Activated T-cell treated with anti-CD3 and anti-CD28 coated beads for 4 hours (primary cell): ENCODE measurements at regions not wholly inside any gene's neighbourhood (a gene's known extent, or its start where the extent isn't known, plus 50 kb on each side); places are given as distances from the start of the nearest gene placed in this dataset.
"Not testable (repeated sequence)": the region's sequence is repeated elsewhere in the genome, so short reads cannot be mapped to it uniquely, and the experiment has no call there.

ENCODE experiments used
- DNase-seq: peaks from one replicate; pipeline ENCODE4 v3.0.0-alpha.2; 2020

DNA sequence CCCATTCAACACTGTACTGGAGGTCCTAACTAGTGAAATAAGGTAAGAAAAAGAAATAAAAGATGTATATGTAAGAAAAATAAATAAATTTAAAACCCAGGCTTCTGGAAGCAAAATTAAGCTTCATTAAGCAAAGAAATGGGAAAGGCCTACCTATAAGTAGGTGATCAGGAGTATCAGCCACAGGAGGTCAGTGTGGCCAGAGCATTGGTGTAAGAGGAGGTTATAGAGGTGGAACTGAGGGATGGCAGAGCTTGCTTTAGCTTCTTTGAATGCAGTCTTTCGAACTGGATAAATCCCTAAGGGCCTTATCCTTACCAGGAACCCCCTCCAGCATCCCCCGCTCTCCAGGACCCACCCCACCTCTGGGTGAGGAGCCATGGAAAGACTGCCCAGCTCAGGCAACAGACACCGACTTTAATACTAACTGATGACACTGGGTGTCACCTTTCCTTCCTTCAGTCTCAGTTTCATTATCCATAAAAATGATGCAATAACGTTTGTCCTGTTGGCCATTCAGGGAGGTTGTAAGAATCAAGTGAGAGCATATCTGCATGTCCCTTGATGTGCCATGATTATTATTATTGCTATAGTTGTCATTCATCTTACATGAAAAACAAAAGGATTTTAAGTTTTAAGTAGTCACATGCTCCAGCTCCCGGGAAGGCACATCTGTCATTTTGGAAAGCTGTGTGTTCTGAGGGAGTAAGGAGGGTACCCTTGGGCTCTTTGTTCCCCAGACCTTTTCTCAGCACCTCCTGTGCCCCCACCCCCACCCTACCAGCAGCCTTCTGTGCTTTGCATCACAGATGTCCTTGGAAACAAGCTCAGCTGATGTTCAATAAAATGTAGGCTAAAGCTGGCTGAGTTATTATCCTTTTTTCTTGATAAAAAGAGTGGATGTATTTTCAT is 50.8 kb upstream of the CTNNA1 start:
- no peak for DNase-seq

DNA sequence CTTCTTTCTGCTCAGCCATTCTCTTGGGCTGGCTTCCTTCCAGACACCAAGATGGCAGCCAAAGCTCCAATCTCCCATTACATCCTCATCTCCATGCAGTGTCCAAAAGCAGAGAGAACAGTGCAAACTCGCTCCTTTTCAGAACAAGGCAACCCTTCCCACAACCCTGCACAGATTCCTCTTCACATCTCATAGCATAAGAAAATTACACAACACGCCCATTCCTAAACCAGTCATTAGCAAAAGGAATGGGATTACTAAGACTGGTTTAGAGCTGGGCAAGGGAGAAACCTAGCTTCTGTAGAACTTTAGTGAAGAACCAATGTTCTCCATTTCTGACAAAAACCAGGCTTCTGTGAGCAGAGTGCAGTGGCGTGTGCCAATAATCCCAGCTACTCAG is 51.5 kb upstream of the CTNNA1 start:
- DNase-seq = no peak

DNA sequence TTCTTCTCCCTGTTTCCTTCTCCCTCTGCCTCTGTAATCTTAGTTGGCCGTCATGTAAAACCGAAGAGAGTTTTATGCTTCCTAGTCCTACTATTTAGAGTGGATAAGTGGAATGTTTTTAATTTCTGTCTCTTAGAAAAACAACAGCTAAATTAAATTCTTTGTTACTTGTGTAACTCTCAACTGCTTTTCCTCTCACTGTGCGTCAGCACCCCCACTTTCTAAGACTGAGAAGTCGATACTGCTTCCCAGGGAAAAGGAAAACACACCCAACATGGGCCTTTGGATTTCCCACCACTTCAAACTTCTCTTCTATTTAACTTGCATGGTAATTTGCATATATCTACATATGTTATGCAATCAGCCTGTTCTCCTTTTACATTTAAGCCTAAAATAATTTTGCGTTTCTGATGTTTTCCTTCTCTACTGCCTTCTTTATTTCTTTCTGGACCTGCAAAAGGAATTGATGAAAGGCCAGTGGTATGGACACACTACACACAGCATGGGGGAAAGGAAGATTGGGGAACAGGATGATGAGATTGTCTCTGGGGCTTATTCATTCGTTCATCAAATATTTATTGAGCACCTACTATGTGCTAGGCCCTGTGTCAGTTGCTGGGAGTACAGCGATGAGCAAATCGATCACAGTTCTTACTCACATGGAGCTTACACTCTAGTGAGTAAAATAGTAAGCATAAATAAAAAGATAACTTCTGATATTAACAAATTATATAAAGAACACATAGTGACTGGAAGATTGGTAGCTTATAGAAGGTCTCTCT is 52.5 kb upstream of the CTNNA1 start:
- DNase-seq = no peak

DNA sequence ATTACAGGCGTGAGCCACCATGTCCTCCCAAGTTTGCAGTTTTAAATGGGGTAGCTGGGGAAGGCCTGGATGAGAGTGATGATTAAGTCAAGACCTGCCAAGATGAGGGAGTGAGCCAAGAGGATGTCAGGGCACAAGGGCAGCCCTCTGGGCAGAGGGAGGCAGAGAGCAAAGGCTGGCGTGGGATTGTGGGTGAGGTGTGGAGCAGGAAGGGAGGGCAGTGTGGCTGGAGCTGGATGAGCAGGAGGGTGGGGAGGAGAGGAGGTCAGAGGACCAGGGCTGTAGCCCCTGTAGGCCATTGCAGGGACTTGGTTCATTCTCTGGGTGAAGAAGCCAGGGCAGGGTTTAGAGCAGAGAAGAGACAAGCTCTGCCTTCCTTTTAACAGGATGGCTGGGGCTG is 53.7 kb upstream of the CTNNA1 start:
- no peak for DNase-seq

DNA sequence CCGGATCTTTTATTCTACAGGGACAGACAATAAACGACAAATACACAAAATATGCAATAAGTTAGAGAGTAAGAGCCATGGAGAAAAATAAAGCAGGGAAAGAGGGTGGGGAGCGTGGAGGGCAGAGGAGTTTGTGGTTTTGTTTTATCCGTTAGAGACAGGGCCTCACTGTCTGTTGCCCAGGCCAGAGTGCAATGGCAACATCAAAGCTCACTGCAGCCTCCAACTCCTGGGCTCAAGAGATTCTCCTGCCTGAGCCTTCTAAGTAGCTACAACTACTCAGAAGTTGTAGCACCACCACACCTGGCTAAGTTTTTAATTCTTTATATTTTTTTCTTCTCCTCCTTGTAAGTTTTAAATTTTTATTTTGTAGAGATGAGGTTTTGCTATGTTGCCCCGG is 54.5 kb upstream of the CTNNA1 start:
- DNase-seq = no peak

DNA sequence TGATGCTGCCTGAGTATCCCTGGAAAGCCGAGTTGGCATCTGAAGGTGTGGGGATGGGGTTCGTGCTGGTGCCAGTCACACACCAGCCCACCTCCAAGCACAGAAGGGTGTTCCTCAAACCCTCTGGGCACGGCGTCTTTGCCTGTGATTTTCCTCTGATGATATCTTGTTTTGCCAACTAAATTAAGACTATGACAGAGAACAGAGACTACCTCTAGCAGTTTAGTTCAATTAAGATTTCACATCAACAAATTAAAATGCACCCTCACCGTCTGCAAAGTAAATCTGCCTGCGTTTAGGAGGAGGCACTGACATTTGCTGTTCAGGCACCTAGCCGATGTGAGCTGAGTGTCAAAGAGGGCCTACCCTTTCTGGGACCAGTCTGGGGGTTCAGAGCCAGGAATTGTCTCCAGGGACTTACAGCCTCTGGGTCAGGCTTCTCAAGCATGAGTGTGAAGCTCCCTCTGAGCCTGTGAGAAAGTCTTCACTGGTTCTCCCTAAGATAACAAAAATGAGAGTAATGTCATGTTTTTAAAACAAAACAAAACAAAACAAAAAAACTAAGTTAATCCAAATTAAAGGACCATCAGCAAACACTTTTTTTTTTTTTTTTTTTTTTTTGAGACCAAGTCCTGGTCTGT is 55.4 kb upstream of the CTNNA1 start:
- DNase-seq = no peak

DNA sequence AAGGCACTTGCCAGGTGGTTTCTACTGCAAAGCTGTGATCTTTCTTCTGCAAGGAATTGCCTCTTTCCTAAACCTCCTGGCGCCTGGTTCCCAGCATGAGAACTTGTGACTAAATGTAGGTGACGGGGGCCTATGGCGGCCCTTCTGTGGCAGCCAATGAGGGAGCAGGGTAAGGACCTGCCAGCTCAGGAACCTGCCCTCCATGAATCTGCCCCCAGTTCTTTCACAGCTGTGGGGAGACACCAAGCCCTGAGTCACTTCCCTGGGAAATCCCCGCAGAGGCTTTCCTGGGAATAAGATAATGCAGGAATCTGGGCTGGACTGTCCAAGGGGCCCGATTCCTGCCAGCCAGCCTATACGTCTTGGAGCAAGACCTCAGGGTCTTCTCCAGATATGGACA is 56.7 kb upstream of the CTNNA1 start:
- DNase-seq = no peak

DNA sequence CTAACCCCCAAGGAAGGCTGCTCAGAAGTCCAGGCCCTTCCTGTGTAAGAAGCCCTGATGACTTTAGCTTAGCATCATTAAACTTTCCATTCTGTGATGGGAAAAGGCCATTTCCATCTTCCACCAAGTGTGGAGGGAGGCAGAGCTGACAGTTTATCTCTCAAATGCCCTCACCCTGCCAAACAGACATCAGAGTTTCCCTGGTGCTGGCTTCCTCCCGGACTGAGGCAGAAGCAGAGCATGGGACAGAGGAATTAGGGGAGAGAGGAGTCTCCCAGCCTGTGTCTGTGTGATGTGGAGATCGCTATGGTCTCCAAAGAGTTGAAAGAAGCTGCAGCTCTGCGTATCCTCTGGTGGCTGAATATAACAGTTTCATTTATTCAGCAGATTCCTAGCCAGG is 57.4 kb upstream of the CTNNA1 start:
- no peak for DNase-seq

DNA sequence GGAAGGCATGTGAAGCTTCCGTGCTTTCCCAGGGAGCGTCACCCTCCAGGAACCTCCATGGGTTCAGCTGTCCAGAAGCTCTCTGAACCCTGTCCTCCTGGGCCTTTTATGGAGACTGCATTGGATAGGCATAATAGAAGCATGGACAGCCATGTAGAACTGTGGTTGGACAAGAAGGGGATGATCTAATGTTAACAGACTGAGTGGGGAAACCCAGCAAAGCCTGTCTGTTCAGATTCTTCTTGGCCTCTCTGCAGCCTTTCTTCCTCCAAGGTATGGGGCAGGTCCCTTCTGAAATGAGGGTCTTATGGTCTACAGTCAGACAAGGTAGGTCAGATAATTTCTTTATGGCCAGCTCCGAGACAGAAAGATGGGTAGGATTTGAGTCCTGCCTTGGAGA is 59.1 kb upstream of the CTNNA1 start:
- no peak for DNase-seq

DNA sequence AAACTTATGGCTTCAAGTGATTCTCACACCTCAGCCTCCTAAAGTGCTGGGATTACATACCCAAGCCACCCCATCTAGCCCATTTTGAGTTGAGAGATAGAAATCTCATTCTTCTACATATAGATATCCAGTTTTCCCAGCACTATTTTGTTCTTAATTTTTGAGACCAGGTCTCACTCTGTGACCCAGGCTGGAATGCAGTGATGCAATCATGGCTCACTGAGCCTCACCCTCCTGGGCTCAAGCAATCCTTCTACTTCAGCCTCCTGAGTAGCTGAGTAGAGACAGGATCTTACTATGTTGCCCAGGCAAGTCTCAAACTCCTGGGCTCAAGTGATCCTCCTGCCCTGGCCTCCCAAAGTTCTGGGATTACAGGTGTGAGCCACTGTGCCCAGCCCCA is 60.9 kb upstream of the CTNNA1 start:
- DNase-seq = no peak

DNA sequence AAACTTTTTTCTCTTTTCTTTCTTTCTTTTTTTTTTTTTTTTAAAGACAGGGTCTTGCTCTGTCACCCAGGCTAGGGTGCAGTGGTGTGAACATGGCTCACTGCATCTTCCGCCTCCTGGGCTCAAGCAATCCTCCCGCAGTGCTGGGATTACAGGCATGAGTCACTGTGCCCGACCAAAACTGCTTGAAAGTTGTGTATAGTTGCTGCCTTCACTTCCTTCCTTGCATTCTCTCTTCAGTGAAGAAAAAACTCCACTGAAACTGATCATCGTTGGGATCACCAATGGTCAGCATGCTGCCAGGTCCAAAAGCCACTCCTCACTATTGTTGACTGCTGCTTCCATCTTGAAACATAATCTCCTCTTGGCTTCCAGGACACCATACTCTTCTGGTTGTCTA is 66.6 kb upstream of the CTNNA1 start:
- no peak for DNase-seq

DNA sequence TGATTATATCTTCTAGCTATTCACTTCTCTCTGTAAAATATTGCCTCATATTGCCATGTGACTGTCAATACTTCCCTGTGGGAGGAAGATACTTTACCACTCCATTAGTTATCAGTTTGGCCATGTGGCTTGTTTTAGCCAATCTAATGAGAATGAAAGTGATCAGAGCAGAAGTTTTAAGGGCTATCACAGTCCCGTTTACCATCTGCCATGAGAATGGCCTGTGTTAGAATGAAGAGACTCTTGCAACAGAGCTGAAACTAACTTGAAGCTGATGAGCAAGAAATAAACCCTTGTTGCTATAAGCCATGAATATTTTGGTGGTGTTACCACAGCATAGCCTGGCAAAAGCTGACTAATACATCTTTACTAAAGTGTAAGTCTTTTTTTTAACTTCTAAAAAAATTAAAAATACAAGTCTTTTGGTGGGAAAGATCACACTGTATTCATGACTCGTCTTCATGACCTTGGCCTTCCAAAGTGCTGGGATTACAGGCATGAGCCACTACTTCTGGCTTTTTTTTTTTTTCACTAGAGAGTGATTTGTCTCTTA is 68.0 kb upstream of the CTNNA1 start:
- no peak for DNase-seq

DNA sequence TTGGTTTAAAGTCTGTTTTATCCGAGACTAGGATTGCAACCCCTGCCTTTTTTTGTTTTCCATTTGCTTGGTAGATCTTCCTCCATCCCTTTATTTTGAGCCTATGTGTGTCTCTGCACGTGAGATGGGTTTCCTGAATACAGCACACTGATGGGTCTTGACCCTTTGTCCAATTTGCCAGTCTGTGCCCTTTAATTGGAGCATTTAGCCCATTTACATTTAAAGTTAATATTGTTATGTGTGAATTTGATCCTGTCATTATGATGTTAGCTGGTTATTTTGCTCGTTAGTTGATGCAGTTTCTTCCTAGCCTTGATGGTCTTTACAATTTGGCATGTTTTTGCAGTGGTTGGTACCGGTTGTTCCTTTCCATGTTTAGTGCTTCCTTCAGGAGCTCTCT is 70.8 kb upstream of the CTNNA1 start:
- not testable (repeated sequence) for DNase-seq

DNA sequence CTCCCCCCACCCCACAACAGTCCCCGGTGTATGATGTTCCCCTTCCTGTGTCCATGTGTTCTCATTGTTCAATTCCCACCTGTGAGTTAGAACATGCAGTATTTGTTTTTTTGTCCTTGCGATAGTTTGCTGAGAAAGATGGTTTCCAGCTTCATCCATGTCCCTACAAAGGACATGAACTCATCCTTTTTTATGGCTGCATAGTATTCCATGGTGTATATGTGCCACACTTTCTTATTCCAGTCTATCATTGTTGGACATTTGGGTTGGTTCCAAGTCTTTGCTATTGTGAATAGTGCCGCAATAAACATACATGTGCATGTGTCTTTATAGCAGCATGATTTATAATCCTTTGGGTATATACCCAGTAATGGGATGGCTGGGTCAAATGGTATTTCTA is 74.4 kb upstream of the CTNNA1 start:
- DNase-seq = not testable (repeated sequence)

DNA sequence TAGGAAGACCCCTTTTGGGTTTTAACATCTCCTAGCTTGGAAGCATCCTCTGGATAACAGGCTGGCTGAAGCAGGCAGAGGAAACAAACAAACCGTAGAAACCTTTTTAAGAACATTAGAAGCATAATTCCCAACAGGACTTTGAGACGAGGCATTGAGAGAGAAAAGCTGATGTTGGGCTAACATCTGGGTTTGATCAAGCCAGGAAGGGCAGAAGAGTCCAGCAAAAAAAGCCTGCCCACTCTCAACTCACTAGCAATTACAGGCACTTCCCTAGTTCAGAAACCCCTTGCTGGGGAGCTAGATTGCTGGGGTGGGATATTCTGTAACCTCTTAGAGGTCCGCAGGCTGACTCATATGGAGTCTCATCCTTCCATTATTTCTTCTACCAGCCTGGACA is 75.4 kb upstream of the CTNNA1 start:
- DNase-seq = no peak

DNA sequence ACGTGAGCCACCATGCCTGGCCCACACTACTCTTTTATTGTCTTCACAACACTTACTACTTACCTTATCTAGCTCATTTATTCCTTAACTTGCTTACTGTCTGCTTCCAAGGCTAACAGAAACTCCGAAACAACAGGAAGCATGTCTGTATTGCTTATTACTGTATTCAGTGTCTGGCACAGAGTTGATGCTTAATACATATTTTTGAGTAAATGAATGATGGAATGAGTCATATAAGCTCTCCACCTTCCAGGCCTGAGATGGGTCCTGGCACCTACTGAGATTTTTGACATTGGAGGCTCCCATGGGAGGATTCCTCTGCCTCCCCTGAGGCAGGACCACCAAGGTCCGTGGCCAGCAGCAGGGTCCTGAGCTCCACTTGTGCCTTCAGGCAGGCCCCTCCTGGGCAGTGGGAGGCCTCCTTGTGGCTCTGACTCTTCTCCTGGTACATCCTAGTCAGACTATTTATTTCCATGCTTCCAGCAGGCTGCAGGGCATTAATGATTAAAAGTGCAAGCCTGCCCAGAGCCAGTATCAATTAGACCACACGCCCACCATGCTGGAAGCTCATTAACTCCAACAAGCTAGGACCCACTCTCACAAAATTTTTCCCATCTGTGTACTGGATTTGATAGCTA is 76.5 kb upstream of the CTNNA1 start:
- no peak for DNase-seq

DNA sequence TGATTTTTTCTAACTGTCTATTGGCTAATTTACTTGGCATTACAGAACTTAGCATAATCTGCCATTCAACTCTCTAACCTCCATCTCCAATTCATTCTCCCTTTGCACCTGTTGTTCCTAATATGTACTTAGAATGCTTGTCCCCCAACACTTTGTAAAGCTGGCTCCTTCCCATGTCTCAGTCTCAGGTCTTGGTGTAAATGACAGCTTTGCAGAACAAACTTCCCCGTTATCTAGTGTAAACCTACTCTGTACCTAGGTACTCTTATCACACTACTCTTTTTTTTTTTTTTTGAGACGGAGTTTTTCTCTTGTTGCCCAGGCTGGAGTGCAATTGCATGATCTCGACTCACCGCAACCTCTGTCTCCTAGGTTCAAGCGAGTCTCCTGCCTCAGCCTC is 77.2 kb upstream of the CTNNA1 start:
- no peak for DNase-seq

DNA sequence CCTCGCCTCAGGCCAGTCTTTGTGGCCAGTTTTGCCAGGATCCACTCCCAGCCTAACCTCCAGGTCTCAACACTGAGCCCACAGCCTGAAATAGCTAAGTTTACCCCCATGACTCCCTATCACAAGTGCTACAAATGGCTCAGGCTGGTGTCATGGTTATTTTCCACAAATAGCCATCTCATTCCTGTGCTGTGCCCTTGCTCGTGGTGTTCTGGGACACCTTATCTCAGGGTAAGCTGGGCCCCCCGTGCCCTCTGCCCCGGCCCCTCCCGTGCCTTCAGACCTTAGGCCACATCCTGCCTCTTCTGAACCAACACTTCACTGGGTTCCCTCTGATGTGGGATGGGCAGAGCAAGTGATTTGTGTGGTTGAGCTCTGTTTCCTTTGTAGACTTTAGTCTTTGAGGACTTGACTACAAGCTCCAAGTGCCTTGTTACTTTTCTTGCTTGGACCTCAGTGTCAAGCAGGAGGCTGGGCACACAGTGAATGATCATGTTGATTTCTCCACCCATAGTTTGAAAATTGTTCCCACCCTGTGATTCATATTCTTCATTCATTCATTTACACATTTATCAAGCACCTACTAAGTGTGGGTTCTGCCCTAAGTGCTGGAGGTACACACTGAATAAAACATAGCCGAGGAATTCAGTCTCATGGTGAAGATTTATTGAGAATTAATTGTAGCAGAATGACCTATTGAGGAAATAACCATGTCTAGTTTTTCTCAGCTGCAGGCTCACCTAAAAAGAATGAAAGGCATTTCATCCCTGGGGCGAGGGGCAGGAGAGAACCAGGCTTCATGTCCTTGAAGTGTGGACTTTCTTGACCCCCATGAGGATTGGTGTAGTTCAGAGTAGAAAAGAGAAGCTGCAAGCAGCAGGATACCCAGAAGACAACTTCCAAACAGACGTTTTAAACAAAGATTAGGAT is 84.5 kb upstream of the CTNNA1 start:
- no peak for DNase-seq

DNA sequence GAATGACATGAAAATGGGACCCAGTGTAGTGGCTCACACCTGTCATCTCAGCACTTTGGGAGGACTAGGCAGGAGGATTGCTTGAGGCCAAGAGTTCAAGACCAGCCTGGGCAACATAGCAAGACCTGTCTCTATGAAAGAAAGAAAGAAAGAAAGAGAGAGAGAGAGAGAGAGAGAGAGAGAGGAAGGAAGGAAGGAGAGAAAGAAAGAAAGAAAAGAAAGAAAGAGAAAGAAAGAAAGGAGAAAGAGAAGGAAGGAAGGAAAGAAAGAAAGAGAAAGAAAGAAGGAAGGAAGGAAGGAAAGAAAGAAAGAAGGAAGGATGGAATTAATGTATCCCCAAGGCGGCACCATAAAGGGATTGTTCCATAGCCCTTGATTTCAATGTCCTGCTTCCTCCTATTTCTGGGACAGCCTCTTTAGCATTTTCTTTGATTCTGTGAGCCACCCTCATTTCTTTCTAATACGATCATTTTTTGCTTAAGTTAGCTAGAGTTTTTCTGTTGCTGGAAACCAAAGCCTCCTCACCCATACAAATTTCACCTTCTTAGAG is 85.4 kb upstream of the CTNNA1 start:
- not testable (repeated sequence) for DNase-seq

DNA sequence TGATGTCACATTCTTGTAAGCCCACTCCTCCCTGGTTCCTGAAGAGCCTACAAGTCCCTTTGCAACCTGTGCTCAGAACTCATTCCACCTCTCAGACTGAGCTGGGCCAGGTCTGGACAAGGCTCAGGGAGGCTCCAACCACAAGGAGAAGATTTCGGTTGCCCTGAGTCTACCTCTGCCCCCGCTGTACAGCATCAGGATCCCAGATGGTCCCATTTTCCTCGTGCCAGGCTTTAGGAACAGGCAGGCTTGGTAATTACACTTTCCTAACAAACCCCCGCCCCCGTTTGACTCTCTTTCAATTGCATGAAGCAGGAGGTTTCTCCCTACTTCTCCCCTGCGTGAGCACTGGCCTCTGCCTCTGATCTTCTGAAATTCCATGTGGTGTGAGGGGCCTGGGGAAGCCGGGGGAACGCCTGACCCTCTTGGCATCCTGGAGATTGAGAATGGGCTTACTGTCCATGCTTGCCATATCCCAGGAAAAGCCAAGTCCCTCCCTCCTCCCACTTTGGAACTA is 86.9 kb upstream of the CTNNA1 start:
- DNase-seq = no peak

DNA sequence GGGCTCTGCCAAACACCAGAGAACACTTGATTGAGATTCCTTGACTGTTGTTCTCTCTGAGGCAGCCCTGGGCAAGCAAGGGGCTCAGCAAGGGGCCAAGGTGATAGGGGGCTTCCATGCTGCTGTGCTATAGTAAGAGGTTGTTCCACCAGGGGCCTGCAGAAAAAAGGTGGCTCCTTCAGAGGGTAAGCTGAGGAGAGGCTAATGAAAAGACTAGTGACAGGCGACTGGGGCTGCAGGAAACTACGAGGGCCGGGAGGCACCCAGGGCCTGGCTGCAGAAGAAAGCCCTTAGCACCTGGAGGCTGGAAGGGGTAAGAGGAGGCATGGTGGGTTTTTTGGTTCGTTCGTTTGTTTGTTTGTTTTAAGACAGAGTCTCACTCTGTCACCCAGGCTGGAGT is 88.0 kb upstream of the CTNNA1 start:
- DNase-seq = no peak
